K562 (cell line): ENCODE measurements at regions not wholly inside any gene's neighbourhood (a gene's known extent, or its start where the extent isn't known, plus 50 kb on each side); places are given as distances from the start of the nearest gene placed in this dataset.

Source experiments
- ATAC-seq: fragments of 200-7000 bp; cut with Tn5 transposase; 3 replicates; pipeline ENCODE4 v1.9.1; 2020; ENCODE audit warnings: moderate library complexity
- BruUV-seq: library from RNA; stranded (reverse); fragments of 400-500 nt; replicated peaks from 2 replicates; lab custom pipeline; 2021; lab: Mats Ljungman, UMichigan
- CTCF ChIA-PET: fragments of 300-600 bp; formaldehyde crosslinking; extraction: SDS; loops from one replicate; lab custom pipeline; 2021; ENCODE audit warnings: low intra/inter-chr PET ratio; lab: Yijun Ruan, JAX
- POLR2A ChIA-PET: fragments of 300-600, 350-650 bp; sonication (Branson Sonifier 250); formaldehyde crosslinking; extraction: SDS; loops from one replicate; lab custom pipeline; 2021; ENCODE audit warnings: antibody characterized with exemption, inconsistent platforms; lab: Yijun Ruan, JAX
- DNase-seq, 4 experiments: peaks; one replicate each; pipeline versions ENCODE4 v3.0.0 to v3.0.0-alpha.2; 2011 to 2018; ENCODE audit warnings: low spot score in 3 of 4, mixed read lengths in 3 of 4; ENCODE audit errors: extremely low read depth in 1 of 4
- FAIRE-seq: peaks from 2 replicates; lab custom pipeline; 2011; peaks lifted over from hg19 to GRCh38; lab: Jason Lieb, UNC
- H2AFZ ChIP-seq: 2 replicates; pipeline ENCODE4 v1.6.0; 2011; ENCODE audit warnings: low read depth, low read length, control low read depth, inconsistent platforms
- H3K27ac ChIP-seq: fragments of 200-600 bp; 3 replicates; pipeline ENCODE4 v1.8.0; 2011; ENCODE audit warnings: low read depth, mild to moderate bottlenecking, control low read depth, inconsistent platforms, low read length, moderate library complexity, mixed read lengths; ENCODE audit errors: extremely low read depth
- H3K27me3 ChIP-seq, 2 experiments: fragments of 300-600 bp in 1 of 2; 2 replicates in 1 of 2; 3 replicates in 1 of 2; pipeline versions ENCODE4 v1.6.0 to v1.8.0; 2011; ENCODE audit warnings: inconsistent platforms in 2 of 2, low read length in 2 of 2, mild to moderate bottlenecking in 1 of 2, mixed read lengths in 1 of 2, moderate library complexity in 1 of 2; ENCODE audit not compliant: control insufficient read depth in 2 of 2, insufficient read depth in 2 of 2
- H3K36me3 ChIP-seq: fragments of 300-600 bp; 3 replicates; pipeline ENCODE4 v1.8.0; 2011; ENCODE audit warnings: mild to moderate bottlenecking, low read length, inconsistent platforms; ENCODE audit not compliant: control insufficient read depth, insufficient read depth
- H3K4me1 ChIP-seq, 2 experiments: fragments of 200-600 bp in 1 of 2; replicated peaks in 1 of 2; 2 replicates in 1 of 2; 3 replicates in 1 of 2; pipeline versions ENCODE4 v1.5.1 to v1.8.0; 2011; ENCODE audit warnings: inconsistent platforms in 2 of 2, low read length in 2 of 2, mild to moderate bottlenecking in 1 of 2, mixed read lengths in 1 of 2, moderate library complexity in 1 of 2; ENCODE audit not compliant: control insufficient read depth in 2 of 2, insufficient read depth in 2 of 2
- H3K4me2 ChIP-seq: 2 replicates; pipeline ENCODE4 v1.6.1; 2011; ENCODE audit warnings: low read length, control low read depth, inconsistent platforms, mixed read lengths; ENCODE audit not compliant: insufficient read depth
- H3K4me3 ChIP-seq: fragments of 200-600 bp; sonication (generic), shearing (Covaris generic); 2 replicates; pipeline ENCODE4 v1.5.1; 2016; ENCODE audit warnings: control low read depth, inconsistent platforms
- H3K79me2 ChIP-seq: fragments of 200-600 bp; 3 replicates; pipeline ENCODE4 v1.8.0; 2011; ENCODE audit warnings: low read length, inconsistent platforms; ENCODE audit not compliant: control insufficient read depth, insufficient read depth
- H3K9ac ChIP-seq, 2 experiments: 2 replicates each; pipeline versions ENCODE4 v1.6.0 to v1.6.1; 2011; ENCODE audit warnings: low read depth in 2 of 2, low read length in 2 of 2, control low read depth in 1 of 2, inconsistent platforms in 1 of 2, mild to moderate bottlenecking in 1 of 2, mixed read lengths in 1 of 2; ENCODE audit not compliant: insufficient read depth in 1 of 2
- H3K9me1 ChIP-seq: one replicate; pipeline ENCODE4 v1.6.0; 2011; ENCODE audit warnings: inconsistent platforms, mild to moderate bottlenecking, low read length, moderate library complexity; ENCODE audit not compliant: control insufficient read depth, insufficient read depth
- H3K9me3 ChIP-seq: replicated peaks from 2 replicates; pipeline ENCODE4 v1.5.1; 2011; ENCODE audit warnings: low read depth, low read length, inconsistent platforms; ENCODE audit not compliant: control insufficient read depth, insufficient read depth
- H4K20me1 ChIP-seq: replicated peaks from 2 replicates; pipeline ENCODE4 v1.6.1; 2011; ENCODE audit warnings: low read length, inconsistent platforms, mixed read lengths; ENCODE audit not compliant: control insufficient read depth, insufficient read depth
- BRD9 ChIP-seq: fragments of 450-650 bp; IDR thresholded peaks from 2 replicates; pipeline ENCODE4 v1.6.1; 2018; ENCODE audit warnings: low read depth; ENCODE audit not compliant: partially characterized antibody
- BRF1 ChIP-seq: IDR thresholded peaks from 3 replicates; pipeline ENCODE4 v1.6.1; 2011; ENCODE audit warnings: borderline replicate concordance, mild to moderate bottlenecking; ENCODE audit not compliant: insufficient read length; ENCODE audit errors: extremely low read depth
- CSDE1 ChIP-seq, 2 experiments: fragments of 450-650 bp; IDR thresholded peaks; 2 replicates each; pipeline ENCODE4 v1.6.1; 2016; ENCODE audit warnings: mild to moderate bottlenecking in 1 of 2
- EGR1 ChIP-seq: fragments of 450-650 bp; conservative IDR thresholded peaks from 2 replicates; pipeline ENCODE4 v1.6.1; 2017; ENCODE audit warnings: mild to moderate bottlenecking
- EP300 ChIP-seq: IDR thresholded peaks from 2 replicates; pipeline ENCODE4 v1.6.1; 2012; ENCODE audit warnings: low read length, improper control_type of control experiment
- HEY1 ChIP-seq: fragments of 250-450 bp; sonication (Bioruptor Pico); IDR thresholded peaks from 2 replicates; pipeline ENCODE4 v1.5.0; 2020; ENCODE audit warnings: mild to moderate bottlenecking, moderate library complexity, borderline replicate concordance
- JUND ChIP-seq, 2 experiments: IDR thresholded peaks; 2 replicates in 1 of 2; 3 replicates in 1 of 2; pipeline ENCODE4 v1.6.1; 2011; ENCODE audit warnings: borderline replicate concordance in 2 of 2, low read depth in 2 of 2, low read length in 2 of 2, improper control_type of control experiment in 1 of 2, missing biosample characterization in 1 of 2, missing genetic modification characterization in 1 of 2, missing genetic modification reagents in 1 of 2
- KAT8 ChIP-seq: fragments of 450-650 bp; IDR thresholded peaks from 2 replicates; pipeline ENCODE4 v1.6.1; 2016; ENCODE audit warnings: low read depth, mild to moderate bottlenecking
- MAFK ChIP-seq: IDR thresholded peaks from 2 replicates; pipeline ENCODE4 v1.6.1; 2011; ENCODE audit warnings: low read length, improper control_type of control experiment
- MIER1 ChIP-seq: fragments of 450-650 bp; IDR thresholded peaks from 2 replicates; pipeline ENCODE4 v1.6.1; 2016; ENCODE audit warnings: antibody characterized with exemption, mild to moderate bottlenecking, low read depth
- MYNN ChIP-seq, 2 experiments: sonication (generic); formaldehyde crosslinking in 1 of 2; IDR thresholded peaks; 2 replicates each; pipeline versions ENCODE4 v1.5.0 to v1.6.1; 2016 to 2020; ENCODE audit warnings: antibody characterized with exemption in 1 of 2, missing genetic modification reagents in 1 of 2
- NR3C1 ChIP-seq: sonication (generic); formaldehyde crosslinking; IDR thresholded peaks from 2 replicates; pipeline ENCODE4 v1.8.1; 2022; ENCODE audit warnings: missing genetic modification reagents
- POLR2AphosphoS2 ChIP-seq: IDR thresholded peaks from 2 replicates; pipeline ENCODE4 v1.6.1; 2012; ENCODE audit warnings: low read length, improper control_type of control experiment
- TAF15 ChIP-seq: fragments of 200-400 bp; formaldehyde crosslinking; IDR thresholded peaks from 2 replicates; pipeline ENCODE4 v1.6.1; 2017; ENCODE audit warnings: mild to moderate bottlenecking, low read depth, low read length, moderate library complexity
- TAF7 ChIP-seq: fragments of 450-650 bp; IDR thresholded peaks from 2 replicates; pipeline ENCODE4 v1.6.1; 2016; ENCODE audit warnings: missing genetic modification characterization, missing compliant biosample characterization
- TARDBP ChIP-seq: fragments of 450-650 bp; IDR thresholded peaks from 2 replicates; pipeline ENCODE4 v1.6.1; 2016
- ZNF197 ChIP-seq: fragments of 200-800 bp; sonication (Bioruptor generic); IDR thresholded peaks from 2 replicates; pipeline ENCODE4 v1.6.1; 2016; ENCODE audit warnings: low read depth, missing genetic modification characterization, missing compliant biosample characterization
- WGBS: fragments of 100-300 bp; shearing (Covaris generic); methylation state at CpG from one replicate; pipeline ENCODE4 v1.1.6; 2016; ENCODE audit warnings: low coverage, mixed read lengths; ENCODE audit not compliant: insufficient coverage; ENCODE audit errors: missing lambda C conversion rate; 5-methylcytosine and 5-hydroxymethylcytosine counted together
- in situ Hi-C: fragments of 300-500 bp; cut with MboI; formaldehyde crosslinking; loops from 4 replicates; pipeline ENCODE4 v1.15.0; 2018; ENCODE audit warnings: inconsistent platforms, mixed read lengths
- intact Hi-C: fragments of 100-400 bp; cut with micrococcal nuclease; formaldehyde crosslinking; loops from 2 replicates; pipeline ENCODE4 v1.14.2; 2022
- TF ChIP-seq, protein P1 (sequence below), 2 experiments: fragments of 200-800 bp in 1 of 2; sonication (Bioruptor generic) in 1 of 2; sonication (generic) in 1 of 2; formaldehyde crosslinking in 1 of 2; IDR thresholded peaks in 1 of 2; conservative IDR thresholded peaks in 1 of 2; 2 replicates each; pipeline versions ENCODE4 v1.5.0 to v1.6.1; 2016 to 2020; ENCODE audit warnings: missing compliant biosample characterization in 1 of 2, missing genetic modification characterization in 1 of 2, missing genetic modification reagents in 1 of 2
- TF ChIP-seq, protein P2 (sequence below): fragments of 250-450 bp; sonication (Bioruptor Pico); IDR thresholded peaks from 2 replicates; pipeline ENCODE4 v1.8.0; 2022; ENCODE audit warnings: inconsistent platforms, mild to moderate bottlenecking, moderate library complexity, borderline replicate concordance
- TF ChIP-seq, protein P3 (sequence below): fragments of 450-650 bp; IDR thresholded peaks from 2 replicates; pipeline ENCODE4 v1.6.1; 2016; ENCODE audit warnings: mild to moderate bottlenecking

- no peak overlapping the region for H2AFZ ChIP-seq
- ATAC-seq = no peak
- ChIA-PET POLR2A (interaction anchor here (0.6 to 0.7 kb wide), 2 partner anchors 123 to 357 kb away, joined by 3 read pairs; no protein-coding TSS in a partner anchor), CTCF (no interaction called here)
- H3K4me3 ChIP-seq = no peak overlapping the region
- H3K79me2 ChIP-seq = no peaks in the 10 kb centered on the region
- TF ChIP-seq, protein P1, sequence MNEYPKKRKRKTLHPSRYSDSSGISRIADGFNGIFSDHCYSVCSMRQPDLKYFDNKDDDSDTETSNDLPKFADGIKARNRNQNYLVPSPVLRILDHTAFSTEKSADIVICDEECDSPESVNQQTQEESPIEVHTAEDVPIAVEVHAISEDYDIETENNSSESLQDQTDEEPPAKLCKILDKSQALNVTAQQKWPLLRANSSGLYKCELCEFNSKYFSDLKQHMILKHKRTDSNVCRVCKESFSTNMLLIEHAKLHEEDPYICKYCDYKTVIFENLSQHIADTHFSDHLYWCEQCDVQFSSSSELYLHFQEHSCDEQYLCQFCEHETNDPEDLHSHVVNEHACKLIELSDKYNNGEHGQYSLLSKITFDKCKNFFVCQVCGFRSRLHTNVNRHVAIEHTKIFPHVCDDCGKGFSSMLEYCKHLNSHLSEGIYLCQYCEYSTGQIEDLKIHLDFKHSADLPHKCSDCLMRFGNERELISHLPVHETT (CRISPR knock-in tag; conservative IDR thresholded peaks at IDR 0.05 in 1 of 2, IDR thresholded peaks at IDR 0.05 in 1 of 2) = no peak
- TF ChIP-seq HEY1 (CRISPR knock-in tag) (no peak), EGR1 (no peak), TAF7 (tag) (no peak), CSDE1 (IDR thresholded peaks at IDR 0.05) (no peak), MYNN (IDR thresholded peaks at IDR 0.05) (no peak), MYNN (CRISPR knock-in tag; IDR thresholded peaks at IDR 0.05) (no peak), BRF1 (no peak), EP300 (no peak), BRD9 (no peak), JUND (IDR thresholded peaks at IDR 0.05; ENCODE audit: borderline replicate concordance, low read depth, low read length) (no peak), JUND (tag; IDR thresholded peaks at IDR 0.05; ENCODE audit: borderline replicate concordance, low read depth, low read length) (no peak), NR3C1 (CRISPR knock-in tag) (no peak), KAT8 (no peak), ZNF197 (CRISPR knock-in tag) (no peak), MIER1 (no peak), POLR2AphosphoS2 (no peak), TAF15 (no peak), TARDBP (no peak), MAFK (no peak)
- TF ChIP-seq, protein P2, sequence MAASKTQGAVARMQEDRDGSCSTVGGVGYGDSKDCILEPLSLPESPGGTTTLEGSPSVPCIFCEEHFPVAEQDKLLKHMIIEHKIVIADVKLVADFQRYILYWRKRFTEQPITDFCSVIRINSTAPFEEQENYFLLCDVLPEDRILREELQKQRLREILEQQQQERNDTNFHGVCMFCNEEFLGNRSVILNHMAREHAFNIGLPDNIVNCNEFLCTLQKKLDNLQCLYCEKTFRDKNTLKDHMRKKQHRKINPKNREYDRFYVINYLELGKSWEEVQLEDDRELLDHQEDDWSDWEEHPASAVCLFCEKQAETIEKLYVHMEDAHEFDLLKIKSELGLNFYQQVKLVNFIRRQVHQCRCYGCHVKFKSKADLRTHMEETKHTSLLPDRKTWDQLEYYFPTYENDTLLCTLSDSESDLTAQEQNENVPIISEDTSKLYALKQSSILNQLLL = no peak
- TF ChIP-seq, protein P3, sequence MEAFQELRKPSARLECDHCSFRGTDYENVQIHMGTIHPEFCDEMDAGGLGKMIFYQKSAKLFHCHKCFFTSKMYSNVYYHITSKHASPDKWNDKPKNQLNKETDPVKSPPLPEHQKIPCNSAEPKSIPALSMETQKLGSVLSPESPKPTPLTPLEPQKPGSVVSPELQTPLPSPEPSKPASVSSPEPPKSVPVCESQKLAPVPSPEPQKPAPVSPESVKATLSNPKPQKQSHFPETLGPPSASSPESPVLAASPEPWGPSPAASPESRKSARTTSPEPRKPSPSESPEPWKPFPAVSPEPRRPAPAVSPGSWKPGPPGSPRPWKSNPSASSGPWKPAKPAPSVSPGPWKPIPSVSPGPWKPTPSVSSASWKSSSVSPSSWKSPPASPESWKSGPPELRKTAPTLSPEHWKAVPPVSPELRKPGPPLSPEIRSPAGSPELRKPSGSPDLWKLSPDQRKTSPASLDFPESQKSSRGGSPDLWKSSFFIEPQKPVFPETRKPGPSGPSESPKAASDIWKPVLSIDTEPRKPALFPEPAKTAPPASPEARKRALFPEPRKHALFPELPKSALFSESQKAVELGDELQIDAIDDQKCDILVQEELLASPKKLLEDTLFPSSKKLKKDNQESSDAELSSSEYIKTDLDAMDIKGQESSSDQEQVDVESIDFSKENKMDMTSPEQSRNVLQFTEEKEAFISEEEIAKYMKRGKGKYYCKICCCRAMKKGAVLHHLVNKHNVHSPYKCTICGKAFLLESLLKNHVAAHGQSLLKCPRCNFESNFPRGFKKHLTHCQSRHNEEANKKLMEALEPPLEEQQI = no peak
- no peaks in the 10 kb centered on the region for H3K4me1 ChIP-seq
- WGBS = 0% methylated on average over 2 of the region's 2 CpGs
- H3K4me2 ChIP-seq = no peak overlapping the region
- intact Hi-C loops = no loop called here
- no peaks in the 10 kb centered on the region for H4K20me1 ChIP-seq
- H3K27ac ChIP-seq = no peak overlapping the region
- no peak for DNase-seq
- H3K9me3 ChIP-seq = no peaks in the 10 kb centered on the region
- no peak for FAIRE-seq
- no peak overlapping the region for H3K9ac ChIP-seq
- H3K9me1 ChIP-seq = no peaks in the 10 kb centered on the region
- no peaks in the 10 kb centered on the region for H3K36me3 ChIP-seq
- in situ Hi-C loops = no loop called here
- peaks cover 0 to 13% of the 10 kb centered on the region in 2 experiments; a peak in 3 of 5 replicates for H3K27me3 ChIP-seq
- BruUV-seq = no TSS peak
These were observed 178.1 kb upstream of the TNP1 start for GRCh38 chr2:217038001-217038400.
